HL-60 (cell line): ENCODE measurements at regions not wholly inside any gene's neighbourhood (a gene's known extent, or its start where the extent isn't known, plus 50 kb on each side); places are given as distances from the start of the nearest gene placed in this dataset.

Source experiments
- DNase-seq, 2 experiments: peaks; one replicate each; pipeline ENCODE4 v3.0.0-alpha.2; 2010 to 2020; ENCODE audit warnings: low read depth in 1 of 2, low spot score in 1 of 2
- H3K27ac ChIP-seq: fragments of 250-450 bp; sonication (Bioruptor Pico); replicated peaks from 2 replicates; pipeline ENCODE4 v1.5.1; 2020; ENCODE audit warnings: mild to moderate bottlenecking, moderate library complexity
- H3K27me3 ChIP-seq: fragments of 250-450 bp; sonication (Bioruptor Pico); 2 replicates; pipeline ENCODE4 v1.5.1; 2021; ENCODE audit warnings: mild to moderate bottlenecking, moderate library complexity; ENCODE audit not compliant: insufficient read depth, poor library complexity, severe bottlenecking
- H3K4me3 ChIP-seq: replicated peaks from 2 replicates; pipeline ENCODE4 v1.5.1; 2011; ENCODE audit warnings: mild to moderate bottlenecking, control low read depth, low read length; ENCODE audit not compliant: insufficient read depth
- CTCF ChIP-seq: IDR thresholded peaks from one replicate; pipeline ENCODE4 v1.5.1; 2011; ENCODE audit warnings: low read length, control low read depth, inconsistent platforms; ENCODE audit not compliant: insufficient read depth
- GABPA ChIP-seq: IDR thresholded peaks from 2 replicates; pipeline ENCODE4 v1.6.1; 2012; ENCODE audit warnings: low read depth
- POLR2AphosphoS5 ChIP-seq: IDR thresholded peaks from 2 replicates; pipeline ENCODE4 v1.6.1; 2012; ENCODE audit warnings: low read depth
- REST ChIP-seq: IDR thresholded peaks from 2 replicates; pipeline ENCODE4 v1.6.1; 2012; ENCODE audit warnings: low read depth; ENCODE audit not compliant: insufficient replicate concordance
- SPI1 ChIP-seq: IDR thresholded peaks from 2 replicates; pipeline ENCODE4 v1.6.1; 2012; ENCODE audit warnings: low read depth, mild to moderate bottlenecking, borderline replicate concordance

GRCh38 chr2:158914066-158914465, 54.4 kb upstream of the TANC1 start:
- no peak for DNase-seq
- no peak for TF ChIP-seq REST
- no peak for TF ChIP-seq CTCF
- TF ChIP-seq POLR2AphosphoS5: no peak
- no peak for TF ChIP-seq SPI1
- no peak for TF ChIP-seq GABPA
- Histone ChIP-seq H3K27ac (no peak overlapping the region), H3K27me3 (no peaks in the 10 kb centered on the region), H3K4me3 (no peak overlapping the region)

DNA sequence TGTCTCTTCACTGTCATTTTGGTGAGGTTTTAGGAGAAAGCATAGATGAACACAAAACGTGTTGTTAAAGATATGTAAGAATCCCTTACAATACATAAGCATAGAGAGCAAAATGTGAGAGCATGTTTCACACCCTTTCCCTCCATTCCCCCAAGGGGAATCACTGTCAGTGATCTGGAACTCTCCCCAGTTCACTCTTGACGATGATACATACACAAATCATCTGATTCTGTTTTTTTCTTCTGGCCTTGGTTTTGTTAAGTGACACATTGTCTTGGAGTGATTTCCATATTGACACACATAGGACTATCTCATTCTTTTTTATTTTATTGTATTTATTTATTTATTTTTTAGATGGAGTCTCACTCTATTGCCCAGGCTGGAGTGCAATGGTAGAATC, 53.7 kb upstream of the TANC1 start:
- Histone ChIP-seq H3K4me3 (no peak overlapping the region), H3K27ac (no peak overlapping the region), H3K27me3 (no peaks in the 10 kb centered on the region)
- TF ChIP-seq CTCF: no peak
- TF ChIP-seq GABPA: no peak
- TF ChIP-seq SPI1: no peak
- TF ChIP-seq REST: no peak
- TF ChIP-seq POLR2AphosphoS5: no peak
- no peak for DNase-seq

- no peak for DNase-seq
- H3K27ac ChIP-seq: no peak overlapping the region
- H3K27me3 ChIP-seq: no peaks in the 10 kb centered on the region
- no peak overlapping the region for H3K4me3 ChIP-seq
- TF ChIP-seq REST (no peak), SPI1 (no peak), CTCF (no peak), POLR2AphosphoS5 (no peak), GABPA (no peak)
Observed at GRCh38 chr2:158917121-158917520, 51.3 kb upstream of the TANC1 start.
